Hepatocyte (in vitro differentiated cells): ENCODE measurements at regions not wholly inside any gene's neighbourhood (a gene's known extent, or its start where the extent isn't known, plus 50 kb on each side); places are given as distances from the start of the nearest gene placed in this dataset.

Experiments used
- DNase-seq: peaks from one replicate; pipeline ENCODE4 v3.0.0-alpha.2; 2016; ENCODE audit warnings: low spot score
- H2AFZ ChIP-seq: fragments of 200-600 bp; sonication (generic); 2 replicates; pipeline ENCODE4 v1.6.0; 2016; ENCODE audit warnings: antibody characterized with exemption, mild to moderate bottlenecking
- H3K27ac ChIP-seq: fragments of 200-600 bp; sonication (generic); 2 replicates; pipeline ENCODE4 v1.5.1; 2016; ENCODE audit warnings: mild to moderate bottlenecking
- H3K27me3 ChIP-seq: fragments of 200-600 bp; sonication (generic); 2 replicates; pipeline ENCODE4 v1.6.1; 2016
- H3K36me3 ChIP-seq: fragments of 200-600 bp; sonication (generic); replicated peaks from 2 replicates; pipeline ENCODE4 v1.5.1; 2016; ENCODE audit warnings: low read depth; ENCODE audit not compliant: insufficient read depth
- H3K4me1 ChIP-seq: fragments of 200-600 bp; sonication (generic); 2 replicates; pipeline ENCODE4 v1.5.1; 2016; ENCODE audit warnings: mild to moderate bottlenecking, moderate library complexity; ENCODE audit not compliant: insufficient read depth
- H3K4me2 ChIP-seq: fragments of 200-600 bp; sonication (generic); 2 replicates; pipeline ENCODE4 v1.6.0; 2016
- H3K4me3 ChIP-seq: fragments of 200-600 bp; sonication (generic); 2 replicates; pipeline ENCODE4 v1.5.1; 2016; ENCODE audit warnings: mild to moderate bottlenecking
- H3K79me2 ChIP-seq: fragments of 200-600 bp; sonication (generic); 2 replicates; pipeline ENCODE4 v1.6.0; 2017; ENCODE audit warnings: mild to moderate bottlenecking
- H3K9me2 ChIP-seq: fragments of 200-600 bp; sonication (generic); replicated peaks from 2 replicates; pipeline ENCODE4 v1.6.0; 2017; ENCODE audit warnings: mild to moderate bottlenecking; ENCODE audit not compliant: insufficient read depth
- H3K9me3 ChIP-seq: fragments of 200-600 bp; sonication (generic); 2 replicates; pipeline ENCODE4 v1.5.1; 2016; ENCODE audit warnings: low read depth, mild to moderate bottlenecking
- H4K20me1 ChIP-seq: fragments of 200-600 bp; sonication (generic); 2 replicates; pipeline ENCODE4 v1.6.0; 2016; ENCODE audit warnings: mild to moderate bottlenecking; ENCODE audit not compliant: insufficient read depth, poor library complexity, severe bottlenecking
- CTCF ChIP-seq: fragments of 200-600 bp; sonication (generic); IDR thresholded peaks from 2 replicates; pipeline ENCODE4 v1.5.1; 2016; ENCODE audit warnings: antibody characterized with exemption, mild to moderate bottlenecking; ENCODE audit not compliant: poor library complexity
- EZH2 ChIP-seq: fragments of 200-600 bp; sonication (generic); IDR thresholded peaks from 2 replicates; pipeline ENCODE4 v1.6.1; 2016; ENCODE audit warnings: antibody characterized with exemption, mild to moderate bottlenecking, borderline replicate concordance
- EZH2phosphoT487 ChIP-seq: fragments of 200-600 bp; sonication (generic); IDR thresholded peaks from one replicate; pipeline ENCODE4 v1.6.1; 2018; ENCODE audit warnings: antibody characterized with exemption, mild to moderate bottlenecking, low read depth, moderate library complexity; ENCODE audit not compliant: unreplicated experiment, severe bottlenecking
- WGBS: methylation state at CpG from one replicate; pipeline ENCODE4 v1.1.6; 2016; ENCODE audit warnings: low lambda C conversion rate; ENCODE audit errors: missing lambda C conversion rate; 5-methylcytosine and 5-hydroxymethylcytosine counted together

- no peak for TF ChIP-seq CTCF
- no peak for TF ChIP-seq EZH2
- no peak for TF ChIP-seq EZH2phosphoT487
- Histone ChIP-seq H3K4me1 (no peaks in the 10 kb centered on the region), H3K79me2 (no peaks in the 10 kb centered on the region), H3K9me3 (no peaks in the 10 kb centered on the region), H3K27ac (no peak overlapping the region), H3K9me2 (no peaks in the 10 kb centered on the region), H4K20me1 (no peaks in the 10 kb centered on the region), H3K4me3 (no peak overlapping the region), H3K36me3 (no peaks in the 10 kb centered on the region), H2AFZ (no peak overlapping the region), H3K27me3 (no peaks in the 10 kb centered on the region), H3K4me2 (no peak overlapping the region)
- 89% methylated on average over 5 of the region's 5 CpGs for WGBS
- DNase-seq: no peak
Measured at GRCh38 chr18:24582771-24583170, 122.3 kb downstream of the HRH4 start.

- H3K79me2 ChIP-seq: no peaks in the 10 kb centered on the region
- H3K4me3 ChIP-seq: no peak overlapping the region
- no peaks in the 10 kb centered on the region for H3K9me3 ChIP-seq
- H3K4me2 ChIP-seq: no peak overlapping the region
- H3K27me3 ChIP-seq: no peaks in the 10 kb centered on the region
- H3K9me2 ChIP-seq: no peaks in the 10 kb centered on the region
- H3K36me3 ChIP-seq: no peaks in the 10 kb centered on the region
- WGBS: 96% methylated on average over 8 of the region's 8 CpGs
- no peaks in the 10 kb centered on the region for H3K4me1 ChIP-seq
- no peak for TF ChIP-seq CTCF
- no peak for TF ChIP-seq EZH2
- no peak for TF ChIP-seq EZH2phosphoT487
- DNase-seq: no peak
- H4K20me1 ChIP-seq: no peaks in the 10 kb centered on the region
- H3K27ac ChIP-seq: no peak overlapping the region
- H2AFZ ChIP-seq: no peak overlapping the region
Measured at GRCh38 chr18:24584205-24584604, 123.8 kb downstream of the HRH4 start.

- H3K4me2 ChIP-seq: no peak overlapping the region
- no peaks in the 10 kb centered on the region for H3K36me3 ChIP-seq
- no peak for DNase-seq
- H3K4me1 ChIP-seq: no peaks in the 10 kb centered on the region
- H3K4me3 ChIP-seq: no peak overlapping the region
- no peak overlapping the region for H2AFZ ChIP-seq
- no peaks in the 10 kb centered on the region for H3K27me3 ChIP-seq
- H3K9me2 ChIP-seq: no peaks in the 10 kb centered on the region
- no peaks in the 10 kb centered on the region for H3K79me2 ChIP-seq
- no peaks in the 10 kb centered on the region for H3K9me3 ChIP-seq
- TF ChIP-seq EZH2: no peak
- TF ChIP-seq EZH2phosphoT487: no peak
- no peak for TF ChIP-seq CTCF
- no peak overlapping the region for H3K27ac ChIP-seq
- WGBS: 58% methylated on average over 5 of the region's 5 CpGs
- H4K20me1 ChIP-seq: no peaks in the 10 kb centered on the region
Measured at GRCh38 chr18:24584813-24585212, 124.4 kb downstream of the HRH4 start.

GRCh38 chr18:24585996-24586566 lies 125.6 kb downstream of the HRH4 start:
- no peak overlapping the region for H3K4me2 ChIP-seq
- no peak for DNase-seq

More at GRCh38 chr18:24585996-24586566, 125.6 kb downstream of the HRH4 start:
- H3K9me3 ChIP-seq: no peaks in the 10 kb centered on the region
- H3K4me3 ChIP-seq: no peak overlapping the region
- no peak overlapping the region for H2AFZ ChIP-seq
- H3K27ac ChIP-seq: no peak overlapping the region
- no peaks in the 10 kb centered on the region for H3K9me2 ChIP-seq
- 47% methylated on average over 6 of the region's 6 CpGs for WGBS
- no peak for TF ChIP-seq EZH2
- no peak for TF ChIP-seq EZH2phosphoT487
- TF ChIP-seq CTCF: no peak
- no peaks in the 10 kb centered on the region for H3K4me1 ChIP-seq
- H3K36me3 ChIP-seq: no peaks in the 10 kb centered on the region
- H4K20me1 ChIP-seq: no peaks in the 10 kb centered on the region
- no peaks in the 10 kb centered on the region for H3K79me2 ChIP-seq
- H3K27me3 ChIP-seq: no peaks in the 10 kb centered on the region
